Tibial artery (tissue), 4 donors: ENCODE measurements at regions not wholly inside any gene's neighbourhood (a gene's known extent, or its start where the extent isn't known, plus 50 kb on each side); places are given as distances from the start of the nearest gene placed in this dataset.
"Not testable (repeated sequence)": the region's sequence is repeated elsewhere in the genome, so short reads cannot be mapped to it uniquely, and the experiment has no call there.

Experiments used
- DNase-seq, 2 donors: peaks; one replicate each; pipeline ENCODE4 v3.0.0-alpha.2; 2019
- H3K27ac ChIP-seq, 2 donors: fragments of 200-600 bp; sonication (generic) in 1 of 2; 1 replicate in 1 of 2; 2 replicates in 1 of 2; pipeline ENCODE4 v1.5.1; 2018 to 2019; ENCODE audit warnings: mild to moderate bottlenecking in 1 of 2
- H3K27me3 ChIP-seq, 2 donors: fragments of 200-600 bp; sonication (generic) in 1 of 2; one replicate each; pipeline versions ENCODE4 v1.5.1 to v1.6.0; 2016 to 2019
- H3K36me3 ChIP-seq, 3 donors: fragments of 200-600 bp; sonication (generic) in 2 of 3; one replicate each; pipeline ENCODE4 v1.5.1; 2016 to 2019; ENCODE audit warnings: mild to moderate bottlenecking in 2 of 3
- H3K4me1 ChIP-seq, 4 donors: fragments of 200-600 bp; sonication (generic) in 2 of 4; 1 replicate in 3 of 4; 2 replicates in 1 of 4; pipeline ENCODE4 v1.5.1; 2016 to 2019
- H3K4me3 ChIP-seq, 2 donors: fragments of 200-600 bp; sonication (generic) in 1 of 2; 1 replicate in 1 of 2; 2 replicates in 1 of 2; pipeline ENCODE4 v1.5.1; 2018 to 2019; ENCODE audit warnings: mild to moderate bottlenecking in 2 of 2
- H3K9me3 ChIP-seq, 3 donors: fragments of 200-600 bp; sonication (generic) in 1 of 3; one replicate each; pipeline ENCODE4 v1.5.1; 2016 to 2019
- intact Hi-C: fragments of 100-400 bp; cut with DNase I; formaldehyde crosslinking; loops from one replicate; pipeline ENCODE4 v1.15.0; 2023; ENCODE audit warnings: low total_unique reads
- TF ChIP-seq, protein P1 (sequence below), 2 experiments: fragments of 200-600 bp in 1 of 2; fragments of 450-650 bp in 1 of 2; IDR thresholded peaks; one replicate each; pipeline ENCODE4 v1.5.1; 2017 to 2019; ENCODE audit warnings: antibody characterized with exemption in 2 of 2, mild to moderate bottlenecking in 1 of 2, moderate library complexity in 1 of 2

DNA sequence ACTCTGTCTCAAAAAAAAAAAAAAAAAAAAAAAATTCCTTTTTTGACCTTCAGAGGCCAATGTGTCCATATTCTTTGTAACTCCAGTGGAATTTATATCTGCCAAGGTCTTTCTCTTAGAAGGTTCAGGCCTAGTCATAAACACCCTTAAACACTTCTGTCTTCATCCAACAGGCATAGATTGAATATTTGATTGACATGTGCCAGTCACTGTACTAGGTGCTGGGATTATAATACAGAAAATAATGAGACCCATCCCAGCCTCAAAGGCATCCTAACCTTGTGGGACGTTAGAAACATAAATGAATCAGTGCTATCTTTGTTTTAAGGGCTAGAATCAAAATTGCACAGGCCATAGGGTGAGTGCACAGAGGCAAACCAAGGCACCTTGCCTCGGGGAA, 62.9 kb upstream of the SERBP1 start:
- Histone ChIP-seq H3K27me3 (no peaks in the 10 kb centered on the region), H3K4me1 (no peaks in the 10 kb centered on the region), H3K4me3 (no peak overlapping the region), H3K27ac (no peak overlapping the region), H3K36me3 (no peaks in the 10 kb centered on the region), H3K9me3 (no peaks in the 10 kb centered on the region)
- intact Hi-C loops = loop anchor here (10.0 kb wide), 2 partner anchors 68 to 728 kb away; no protein-coding TSS in a partner anchor
- TF ChIP-seq, protein P1, sequence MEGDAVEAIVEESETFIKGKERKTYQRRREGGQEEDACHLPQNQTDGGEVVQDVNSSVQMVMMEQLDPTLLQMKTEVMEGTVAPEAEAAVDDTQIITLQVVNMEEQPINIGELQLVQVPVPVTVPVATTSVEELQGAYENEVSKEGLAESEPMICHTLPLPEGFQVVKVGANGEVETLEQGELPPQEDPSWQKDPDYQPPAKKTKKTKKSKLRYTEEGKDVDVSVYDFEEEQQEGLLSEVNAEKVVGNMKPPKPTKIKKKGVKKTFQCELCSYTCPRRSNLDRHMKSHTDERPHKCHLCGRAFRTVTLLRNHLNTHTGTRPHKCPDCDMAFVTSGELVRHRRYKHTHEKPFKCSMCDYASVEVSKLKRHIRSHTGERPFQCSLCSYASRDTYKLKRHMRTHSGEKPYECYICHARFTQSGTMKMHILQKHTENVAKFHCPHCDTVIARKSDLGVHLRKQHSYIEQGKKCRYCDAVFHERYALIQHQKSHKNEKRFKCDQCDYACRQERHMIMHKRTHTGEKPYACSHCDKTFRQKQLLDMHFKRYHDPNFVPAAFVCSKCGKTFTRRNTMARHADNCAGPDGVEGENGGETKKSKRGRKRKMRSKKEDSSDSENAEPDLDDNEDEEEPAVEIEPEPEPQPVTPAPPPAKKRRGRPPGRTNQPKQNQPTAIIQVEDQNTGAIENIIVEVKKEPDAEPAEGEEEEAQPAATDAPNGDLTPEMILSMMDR (IDR thresholded peaks at IDR 0.05) = no peak
- DNase-seq = no peak

DNA sequence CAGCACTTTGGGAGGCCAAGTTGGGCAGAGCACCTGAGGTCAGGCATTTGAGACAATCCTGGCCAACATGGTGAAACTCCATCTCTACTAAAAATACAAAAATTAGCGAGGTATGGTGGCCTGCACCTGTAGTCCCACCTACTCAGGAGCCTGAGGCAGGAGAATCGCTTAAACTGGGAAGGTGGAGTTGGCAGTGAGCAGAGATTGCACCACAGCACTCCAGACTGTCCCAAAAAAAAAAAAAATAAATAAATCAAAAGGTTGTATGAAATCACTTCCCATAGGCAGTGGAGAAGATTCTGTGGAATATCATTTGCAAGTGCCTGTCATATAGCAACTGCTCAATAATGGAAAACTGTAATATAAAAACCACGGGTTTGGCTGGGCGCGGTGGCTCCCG, 65.1 kb upstream of the SERBP1 start:
- Histone ChIP-seq H3K36me3 (no peaks in the 10 kb centered on the region), H3K4me1 (peaks cover 0 to 2% (median under 1%) of the 10 kb centered on the region in 4 donors), H3K9me3 (no peaks in the 10 kb centered on the region), H3K27ac (no peak overlapping the region), H3K27me3 (no peaks in the 10 kb centered on the region), H3K4me3 (no peak overlapping the region)
- intact Hi-C loops = loop anchor here (10.0 kb wide), 2 partner anchors 71 to 731 kb away; no protein-coding TSS in a partner anchor
- TF ChIP-seq, protein P1 (IDR thresholded peaks at IDR 0.05) = no peak
- DNase-seq = no peak

DNA sequence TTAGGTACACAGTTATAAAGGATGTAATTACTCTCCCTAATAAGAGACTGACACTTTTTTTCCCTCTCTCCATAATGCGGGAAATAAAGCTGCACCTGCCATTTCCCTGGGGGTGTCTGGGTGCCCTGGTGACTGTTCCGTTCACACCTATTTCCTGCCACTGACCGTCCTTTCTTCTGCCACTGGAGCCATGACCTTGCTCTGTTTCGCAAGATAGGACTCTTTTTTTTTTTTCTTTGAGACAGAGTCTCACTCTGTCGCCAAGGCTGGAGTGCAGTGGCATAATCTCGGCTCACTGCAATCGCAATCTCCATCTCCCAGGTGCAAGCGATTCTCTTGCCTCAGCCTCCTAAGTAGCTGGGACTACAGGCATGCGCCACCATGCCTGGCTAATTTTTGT, 66.1 kb upstream of the SERBP1 start:
- Histone ChIP-seq H3K4me3 (no peak overlapping the region), H3K27ac (no peak overlapping the region), H3K27me3 (peaks cover 0 to 3% of the 10 kb centered on the region in 2 donors), H3K9me3 (no peaks in the 10 kb centered on the region), H3K36me3 (no peaks in the 10 kb centered on the region), H3K4me1 (peaks cover 0 to 6% (median 4%) of the 10 kb centered on the region in 4 donors)
- no peak for DNase-seq
- intact Hi-C loops = loop anchor here (10.0 kb wide), 2 partner anchors 72 to 732 kb away; no protein-coding TSS in a partner anchor
- TF ChIP-seq, protein P1 (IDR thresholded peaks at IDR 0.05) = no peak

DNA sequence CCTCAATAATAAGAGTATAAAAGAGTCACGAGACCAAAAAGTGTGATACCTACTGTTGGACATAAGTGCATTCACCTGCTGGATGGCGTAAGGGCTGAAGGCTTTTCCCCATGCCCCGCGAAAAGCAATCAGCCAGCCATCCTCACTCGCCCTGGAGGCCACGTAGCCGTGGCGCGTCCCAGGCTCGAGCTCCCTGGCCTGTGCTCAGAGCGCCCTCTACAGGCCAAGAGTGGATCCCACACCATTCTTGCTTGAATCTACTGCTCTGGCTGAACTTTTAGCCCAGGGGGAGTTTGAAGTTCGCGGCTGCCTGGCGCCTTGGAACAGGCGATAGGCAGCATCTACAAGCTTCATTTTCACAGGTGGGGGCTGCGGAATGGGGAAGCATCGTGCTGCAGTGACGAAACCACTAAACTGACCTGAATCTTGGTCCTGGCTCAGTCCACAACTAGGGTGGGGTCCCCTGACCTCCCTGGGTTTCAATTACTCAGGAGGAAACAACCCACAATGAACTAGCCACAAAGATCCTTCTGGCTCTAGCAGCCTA, 70.3 kb upstream of the SERBP1 start:
- Histone ChIP-seq H3K27ac (no peak overlapping the region), H3K9me3 (no peaks in the 10 kb centered on the region), H3K4me3 (no peak overlapping the region), H3K27me3 (peaks cover 0 to 6% of the 10 kb centered on the region in 2 donors), H3K4me1 (peaks cover 0 to 6% (median 4%) of the 10 kb centered on the region in 4 donors), H3K36me3 (no peaks in the 10 kb centered on the region)
- DNase-seq = peak; percentile 88 to 90
- TF ChIP-seq, protein P1 (IDR thresholded peaks at IDR 0.05) = peak; percentile 96 to 99
- intact Hi-C loops = loop anchor here (2.0 to 10.0 kb wide), 2 partner anchors 154 to 266 kb away; no protein-coding TSS in a partner anchor

DNA sequence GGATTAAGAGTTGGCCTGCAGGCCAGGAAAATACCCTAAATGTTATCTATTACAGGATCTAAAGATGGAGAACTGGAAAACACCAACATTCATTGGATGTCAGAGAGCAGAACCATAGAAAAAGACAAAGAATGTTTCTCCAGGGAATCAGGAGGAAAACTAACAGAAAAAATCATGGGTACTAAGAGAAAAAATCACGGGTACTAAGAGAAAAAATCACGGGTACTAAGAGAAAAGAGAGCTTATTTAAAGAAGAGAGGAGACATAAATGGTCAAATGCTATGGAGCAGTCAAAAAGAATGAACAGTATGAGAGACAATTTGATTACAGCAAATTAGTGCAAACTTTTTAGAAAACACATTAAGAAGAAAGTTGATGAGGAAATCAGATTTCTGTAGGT, 73.8 kb upstream of the SERBP1 start:
- Histone ChIP-seq H3K27ac (no peak overlapping the region), H3K36me3 (no peaks in the 10 kb centered on the region), H3K4me1 (peaks cover 0 to 6% (median 4%) of the 10 kb centered on the region in 4 donors), H3K9me3 (no peaks in the 10 kb centered on the region), H3K4me3 (no peak overlapping the region), H3K27me3 (peaks cover 0 to 6% of the 10 kb centered on the region in 2 donors)
- intact Hi-C loops = loop anchor here (10.0 kb wide), 1 partner anchor 269 kb away; no protein-coding TSS in a partner anchor
- DNase-seq = no peak
- TF ChIP-seq, protein P1 (IDR thresholded peaks at IDR 0.05) = no peak

DNA sequence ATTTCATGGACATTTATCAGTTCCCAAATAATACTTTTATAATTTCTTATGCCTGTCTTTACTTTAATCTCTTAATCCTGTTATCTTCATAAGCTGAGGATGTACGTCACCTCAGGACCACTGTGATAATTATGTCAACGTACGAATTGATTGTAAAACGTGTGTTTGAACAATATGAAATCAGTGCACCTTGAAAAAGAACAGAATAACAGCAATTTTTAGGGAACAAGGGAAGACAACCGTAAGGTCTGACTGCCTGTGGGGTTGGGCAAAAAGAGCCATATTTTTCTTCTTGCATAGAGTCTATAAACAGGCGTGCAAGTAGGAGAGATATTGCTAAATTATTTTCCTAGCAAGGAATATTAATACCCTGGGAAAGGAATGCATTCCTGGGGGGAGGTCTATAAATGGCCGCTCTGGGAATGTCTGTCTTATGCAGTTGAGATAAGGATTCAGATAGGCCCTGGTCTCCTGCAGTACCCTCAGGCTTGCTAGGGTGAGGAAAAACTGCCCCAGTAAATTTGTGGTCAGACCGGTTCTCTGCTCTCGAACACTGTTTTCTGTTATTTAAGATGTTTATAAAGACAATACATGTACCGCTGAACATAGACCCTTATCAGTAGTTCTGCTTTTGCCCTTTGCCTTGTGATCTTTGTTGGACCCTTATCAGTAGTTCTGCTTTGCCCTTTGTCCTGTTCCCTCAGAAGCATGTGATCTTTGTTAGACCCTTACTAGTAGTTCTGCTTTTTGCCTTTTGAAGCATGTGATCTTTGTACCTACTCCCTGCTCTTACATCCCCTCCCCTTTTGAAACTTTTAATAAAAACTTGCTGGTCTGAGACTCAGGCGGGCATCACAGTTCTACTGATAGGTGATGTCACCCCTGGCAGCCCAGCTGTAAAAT, 83.4 kb upstream of the SERBP1 start:
- H3K4me1 ChIP-seq, H3K27ac ChIP-seq, H3K36me3 ChIP-seq, H3K4me3 ChIP-seq, H3K27me3 ChIP-seq, H3K9me3 ChIP-seq, DNase-seq, intact Hi-C loops: not testable (repeated sequence)
